Smooth muscle cell (in vitro differentiated cells): ENCODE measurements at regions not wholly inside any gene's neighbourhood (a gene's known extent, or its start where the extent isn't known, plus 50 kb on each side); places are given as distances from the start of the nearest gene placed in this dataset.

Experiments used
- DNase-seq: peaks from one replicate; lab custom pipeline; 2025; ENCODE audit not compliant: unreplicated experiment; lab: John Stamatoyannopoulos, UW
- H2AFZ ChIP-seq: fragments of 200-600 bp; sonication (generic); 2 replicates; pipeline ENCODE4 v1.6.0; 2016; ENCODE audit warnings: antibody characterized with exemption, low read depth, mild to moderate bottlenecking
- H3F3A ChIP-seq: fragments of 200-600 bp; sonication (generic); 2 replicates; pipeline ENCODE4 v1.6.0; 2017; ENCODE audit warnings: antibody characterized with exemption, low read depth
- H3K27ac ChIP-seq: fragments of 200-600 bp; sonication (generic); 2 replicates; pipeline ENCODE4 v1.5.1; 2016; ENCODE audit warnings: low read depth, mild to moderate bottlenecking
- H3K27me3 ChIP-seq: fragments of 200-600 bp; sonication (generic); 2 replicates; pipeline ENCODE4 v1.6.1; 2016; ENCODE audit warnings: low read depth, mild to moderate bottlenecking
- H3K36me3 ChIP-seq: fragments of 200-600 bp; sonication (generic); 2 replicates; pipeline ENCODE4 v1.5.1; 2016; ENCODE audit warnings: low read depth
- H3K4me1 ChIP-seq: fragments of 200-600 bp; sonication (generic); 2 replicates; pipeline ENCODE4 v1.5.1; 2016; ENCODE audit warnings: low read depth
- H3K4me2 ChIP-seq: fragments of 200-600 bp; sonication (generic); 2 replicates; pipeline ENCODE4 v1.6.0; 2016; ENCODE audit warnings: mild to moderate bottlenecking
- H3K4me3 ChIP-seq: fragments of 200-600 bp; sonication (generic); 2 replicates; pipeline ENCODE4 v1.5.1; 2016; ENCODE audit warnings: mild to moderate bottlenecking
- H3K79me2 ChIP-seq: fragments of 200-600 bp; sonication (generic); 2 replicates; pipeline ENCODE4 v1.6.0; 2016; ENCODE audit warnings: low read depth, mild to moderate bottlenecking
- H3K9ac ChIP-seq: fragments of 200-600 bp; sonication (generic); 2 replicates; pipeline ENCODE4 v1.6.0; 2016; ENCODE audit warnings: low read depth
- H3K9me3 ChIP-seq: fragments of 200-600 bp; sonication (generic); replicated peaks from 2 replicates; pipeline ENCODE4 v1.5.1; 2016; ENCODE audit warnings: low read depth
- H4K20me1 ChIP-seq: fragments of 200-600 bp; sonication (generic); 2 replicates; pipeline ENCODE4 v1.6.0; 2016; ENCODE audit warnings: low read depth
- WGBS: methylation state at CpG from one replicate; pipeline ENCODE4 v1.1.7; 2016; ENCODE audit warnings: low lambda C conversion rate; 5-methylcytosine and 5-hydroxymethylcytosine counted together
- TF ChIP-seq, protein P1 (sequence below): fragments of 200-600 bp; sonication (generic); IDR thresholded peaks from 2 replicates; pipeline ENCODE4 v1.5.1; 2017; ENCODE audit warnings: borderline replicate concordance, mild to moderate bottlenecking, antibody characterized with exemption; ENCODE audit not compliant: insufficient read depth, poor library complexity, severe bottlenecking

DNA sequence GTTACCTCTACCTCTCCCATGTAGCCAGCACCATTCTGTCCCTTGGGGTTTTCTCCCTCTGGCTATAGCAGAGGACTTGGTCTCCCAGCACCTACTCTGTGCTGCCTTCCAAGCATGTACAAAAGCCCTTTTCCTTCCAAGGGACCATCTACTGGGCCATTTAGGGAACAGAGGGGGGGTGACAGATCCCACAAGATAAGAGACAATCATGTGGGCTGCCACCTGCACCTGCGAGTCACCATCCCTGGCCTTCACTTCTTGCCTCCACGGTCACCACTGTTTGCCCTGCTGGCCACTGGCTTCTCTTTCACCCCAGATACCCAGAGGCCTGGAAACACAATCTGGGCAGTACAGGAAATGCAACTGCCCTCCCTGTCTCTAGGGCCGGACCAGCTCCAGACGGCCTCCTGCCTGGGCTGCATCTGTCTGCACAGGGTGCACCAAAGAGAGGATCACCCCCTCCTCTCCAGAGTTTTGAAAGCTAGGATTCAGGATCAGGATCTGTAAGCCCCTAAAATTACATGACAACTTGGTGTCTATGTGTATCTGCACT is 160.8 kb upstream of the NECTIN1 start:
- Histone ChIP-seq H3K27me3 (no peaks in the 10 kb centered on the region), H3K9me3 (no peaks in the 10 kb centered on the region), H4K20me1 (no peaks in the 10 kb centered on the region), H3K79me2 (no peaks in the 10 kb centered on the region), H3K4me3 (no peak overlapping the region), H3K27ac (no peak overlapping the region), H2AFZ (no peak overlapping the region), H3K9ac (no peak overlapping the region), H3K4me1 (peaks cover 6% of the 10 kb centered on the region), H3K36me3 (no peaks in the 10 kb centered on the region), H3F3A (no peaks in the 10 kb centered on the region), H3K4me2 (no peak overlapping the region)
- TF ChIP-seq, protein P1, sequence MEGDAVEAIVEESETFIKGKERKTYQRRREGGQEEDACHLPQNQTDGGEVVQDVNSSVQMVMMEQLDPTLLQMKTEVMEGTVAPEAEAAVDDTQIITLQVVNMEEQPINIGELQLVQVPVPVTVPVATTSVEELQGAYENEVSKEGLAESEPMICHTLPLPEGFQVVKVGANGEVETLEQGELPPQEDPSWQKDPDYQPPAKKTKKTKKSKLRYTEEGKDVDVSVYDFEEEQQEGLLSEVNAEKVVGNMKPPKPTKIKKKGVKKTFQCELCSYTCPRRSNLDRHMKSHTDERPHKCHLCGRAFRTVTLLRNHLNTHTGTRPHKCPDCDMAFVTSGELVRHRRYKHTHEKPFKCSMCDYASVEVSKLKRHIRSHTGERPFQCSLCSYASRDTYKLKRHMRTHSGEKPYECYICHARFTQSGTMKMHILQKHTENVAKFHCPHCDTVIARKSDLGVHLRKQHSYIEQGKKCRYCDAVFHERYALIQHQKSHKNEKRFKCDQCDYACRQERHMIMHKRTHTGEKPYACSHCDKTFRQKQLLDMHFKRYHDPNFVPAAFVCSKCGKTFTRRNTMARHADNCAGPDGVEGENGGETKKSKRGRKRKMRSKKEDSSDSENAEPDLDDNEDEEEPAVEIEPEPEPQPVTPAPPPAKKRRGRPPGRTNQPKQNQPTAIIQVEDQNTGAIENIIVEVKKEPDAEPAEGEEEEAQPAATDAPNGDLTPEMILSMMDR: no peak
- WGBS: 64% methylated on average over 4 of the region's 4 CpGs
- DNase-seq: no peak

DNA sequence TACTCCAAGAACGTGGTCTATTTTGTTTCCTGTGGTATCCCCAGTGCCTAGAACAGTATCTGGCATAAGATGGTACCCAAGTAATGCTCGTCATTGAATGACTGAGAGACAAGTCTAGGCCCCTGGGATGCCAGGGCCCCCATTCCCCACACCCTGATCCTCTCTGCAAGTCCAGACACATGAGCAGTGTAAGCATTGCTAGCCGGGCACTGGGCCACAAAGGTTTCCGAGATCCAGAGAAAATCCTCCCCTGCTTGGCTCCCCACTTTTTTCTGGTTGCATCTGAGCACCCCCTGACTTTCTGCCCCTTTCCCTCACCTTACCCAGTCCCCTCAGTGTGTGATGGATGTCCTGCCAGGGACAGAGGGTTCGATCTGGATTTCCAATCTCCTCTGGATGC is 160.1 kb upstream of the NECTIN1 start:
- Histone ChIP-seq H3K27ac (no peak overlapping the region), H3F3A (no peaks in the 10 kb centered on the region)
- DNase-seq: no peak

DNA sequence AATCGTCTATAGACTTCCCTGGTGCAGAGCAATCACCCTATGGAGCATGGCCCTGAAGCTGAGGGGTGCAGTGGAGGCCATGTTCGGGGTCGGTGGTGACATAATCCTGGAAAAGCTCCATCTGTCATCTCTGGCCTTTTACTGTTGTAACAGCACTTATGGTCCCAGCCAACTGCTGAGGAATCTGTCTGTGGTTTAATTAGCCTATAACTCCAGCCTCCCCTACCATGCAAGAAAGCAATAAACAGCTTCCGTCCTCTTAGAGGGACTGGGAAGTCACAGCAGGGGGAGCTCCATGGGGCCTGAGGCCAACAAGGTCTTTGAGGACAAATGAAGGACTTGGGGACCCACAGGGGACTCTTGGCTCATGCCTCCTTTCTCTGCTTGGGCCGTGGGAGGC is 159.1 kb upstream of the NECTIN1 start:
- H3K4me1 ChIP-seq: peaks cover 6% of the 10 kb centered on the region
- WGBS: 32% methylated on average over 5 of the region's 5 CpGs
- DNase-seq: no peak

More for the DNA sequence above, 160.1 kb upstream of the NECTIN1 start:
- Histone ChIP-seq H3K36me3 (no peaks in the 10 kb centered on the region), H3K27me3 (no peaks in the 10 kb centered on the region), H3K4me3 (no peak overlapping the region), H3K9ac (no peak overlapping the region), H3K4me1 (peaks cover 6% of the 10 kb centered on the region), H3K79me2 (no peaks in the 10 kb centered on the region), H2AFZ (no peak overlapping the region), H3K4me2 (no peak overlapping the region), H3K9me3 (no peaks in the 10 kb centered on the region), H4K20me1 (no peaks in the 10 kb centered on the region)
- TF ChIP-seq, protein P1: no peak
- 94% methylated on average over 5 of the region's 5 CpGs for WGBS

More for the DNA sequence above, 159.1 kb upstream of the NECTIN1 start:
- Histone ChIP-seq H3K79me2 (no peaks in the 10 kb centered on the region), H3K4me3 (no peak overlapping the region), H3F3A (no peaks in the 10 kb centered on the region), H3K27me3 (no peaks in the 10 kb centered on the region), H3K9ac (no peak overlapping the region), H4K20me1 (no peaks in the 10 kb centered on the region), H3K36me3 (no peaks in the 10 kb centered on the region), H3K4me2 (peak overlapping the region; percentile 18), H3K27ac (no peak overlapping the region), H2AFZ (no peak overlapping the region), H3K9me3 (no peaks in the 10 kb centered on the region)
- TF ChIP-seq, protein P1: no peak
